GM18517 (cell line): ENCODE measurements at regions not wholly inside any gene's neighbourhood (a gene's known extent, or its start where the extent isn't known, plus 50 kb on each side); places are given as distances from the start of the nearest gene placed in this dataset.
"Not testable (repeated sequence)": the region's sequence is repeated elsewhere in the genome, so short reads cannot be mapped to it uniquely, and the experiment has no call there.

Source experiments
- ATAC-seq: cut with Tn5 transposase; IDR thresholded peaks from one replicate; pipeline ENCODE4 v1.9.1; 2021; ENCODE audit warnings: mild to moderate bottlenecking, moderate library complexity; ENCODE audit not compliant: unreplicated experiment

DNA sequence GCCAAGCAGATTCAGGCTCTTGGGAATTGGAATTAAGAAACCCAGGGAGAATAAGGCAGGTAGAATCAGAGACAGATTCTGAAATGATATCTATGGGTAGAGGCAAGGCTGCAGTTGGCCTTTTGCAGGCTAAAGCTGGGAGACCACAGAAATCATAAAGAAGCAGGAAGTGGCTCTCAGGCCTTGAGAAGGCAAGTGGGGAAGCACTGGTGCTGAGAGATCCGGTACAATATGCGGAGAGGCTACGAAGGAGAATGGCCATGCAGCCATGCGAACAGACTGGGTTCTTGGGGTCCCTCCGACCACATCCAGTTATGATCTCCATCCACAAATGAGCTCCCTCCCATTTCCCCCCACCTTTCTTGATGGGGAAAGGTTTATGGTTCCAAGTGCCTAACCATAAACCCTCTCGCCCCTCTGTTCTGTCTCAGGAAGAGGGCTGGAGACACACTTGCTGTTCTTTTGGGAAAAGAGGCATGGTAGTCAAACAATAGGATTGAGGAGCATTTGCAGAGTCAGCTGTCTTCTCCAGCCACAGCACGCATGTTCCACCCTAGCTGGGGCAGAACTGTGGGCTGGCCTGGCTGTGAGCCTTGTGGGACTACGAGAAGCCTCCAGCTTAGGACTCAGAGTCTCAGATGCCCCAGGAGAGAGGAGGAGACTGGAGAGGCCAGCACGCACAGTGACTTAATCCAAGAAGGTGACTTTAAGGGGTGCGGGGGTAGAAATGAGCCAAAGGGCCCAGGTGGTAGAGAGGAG lies 99.6 kb downstream of the RPLP1 start:
- no peak for ATAC-seq

DNA sequence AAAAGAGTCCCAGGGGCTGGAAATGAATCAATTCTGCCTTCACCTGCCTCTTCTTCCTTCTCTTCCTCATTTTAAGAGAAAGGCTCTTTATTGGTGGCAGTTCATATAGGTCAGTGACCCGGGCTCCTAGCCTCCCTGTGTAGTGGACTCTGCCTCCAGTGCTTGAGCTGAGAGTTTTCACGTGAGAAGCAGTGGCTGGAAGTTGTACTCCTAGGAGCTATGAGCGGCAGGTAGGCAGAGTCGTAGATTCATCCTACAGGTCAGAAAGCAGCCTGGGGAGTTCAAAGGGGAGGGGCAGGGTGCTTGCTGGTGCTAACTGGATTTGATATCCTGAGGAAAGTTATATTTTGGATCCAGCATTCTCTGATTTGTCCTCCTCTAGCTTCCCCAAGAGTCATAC lies 101.1 kb downstream of the RPLP1 start:
- no peak for ATAC-seq

DNA sequence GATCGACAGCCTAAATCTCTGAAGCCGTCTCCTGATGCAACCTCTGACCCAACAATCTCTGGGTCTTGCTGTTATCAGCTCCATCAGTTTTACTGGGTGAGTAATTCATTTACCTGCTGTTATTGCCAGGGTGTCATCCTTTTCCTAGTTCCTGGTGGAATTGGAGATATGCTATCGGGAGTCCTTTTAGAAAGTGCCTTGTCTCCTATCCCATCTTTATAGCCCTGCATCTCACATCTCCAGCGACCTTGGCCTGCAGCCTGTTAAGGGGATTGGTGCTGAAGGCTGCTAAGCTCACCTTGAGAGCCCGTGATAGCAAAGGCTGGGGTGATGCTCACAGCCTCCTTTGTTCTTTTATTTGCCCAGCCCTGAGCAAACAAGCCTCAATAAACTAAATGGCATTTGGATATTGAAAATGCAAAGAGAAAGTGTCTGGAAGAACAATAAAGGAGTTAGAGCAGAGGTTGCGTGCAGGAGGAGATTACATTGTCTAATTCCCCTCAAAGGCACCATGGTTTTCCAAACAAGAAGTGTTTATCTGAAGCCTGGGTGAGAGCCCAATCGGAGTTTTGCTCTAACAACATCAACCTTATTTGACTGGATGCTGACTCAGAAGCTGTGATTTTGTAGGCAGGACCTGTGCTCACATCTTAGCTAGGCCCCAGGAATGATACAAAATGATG lies 101.8 kb downstream of the RPLP1 start:
- no peak for ATAC-seq

DNA sequence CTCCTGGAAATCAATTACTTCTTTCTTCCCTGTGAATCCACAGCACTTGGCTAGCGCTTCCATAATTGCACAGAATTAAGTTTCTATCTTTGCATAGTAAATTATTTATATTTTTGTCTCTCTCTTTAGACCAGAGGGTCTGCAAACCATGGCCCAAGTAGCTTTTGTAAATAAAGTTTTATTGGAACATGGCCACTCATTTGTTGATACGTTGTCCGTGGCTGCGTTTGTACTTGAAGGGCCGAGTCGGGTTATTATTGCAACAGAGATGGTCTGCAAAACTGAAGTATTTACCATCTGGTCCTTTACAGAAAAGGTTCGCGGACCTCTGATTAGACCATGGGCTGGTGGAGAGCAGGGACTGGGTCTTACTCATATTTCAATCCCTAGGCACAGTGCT lies 102.5 kb downstream of the RPLP1 start:
- ATAC-seq, result no peak

DNA sequence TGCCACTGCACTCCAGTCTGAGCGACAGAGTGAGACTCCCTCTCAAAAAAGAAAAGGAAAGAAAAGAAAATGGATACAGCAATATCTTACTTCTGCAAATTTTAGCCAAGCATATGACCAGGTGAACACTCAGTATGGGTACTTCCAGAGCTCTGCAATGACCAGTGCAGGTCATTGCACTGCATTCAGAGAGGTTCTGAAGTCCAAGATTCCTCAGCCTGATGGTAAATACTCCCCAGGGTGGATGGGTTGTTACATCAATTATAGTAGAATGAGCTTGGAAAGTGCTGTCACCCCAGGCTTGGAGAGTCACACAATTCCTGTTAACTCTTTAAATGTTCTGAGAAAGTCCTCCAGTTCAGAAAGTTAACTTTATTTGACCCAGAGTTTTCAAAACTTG lies 103.7 kb downstream of the RPLP1 start:
- ATAC-seq, result no peak

DNA sequence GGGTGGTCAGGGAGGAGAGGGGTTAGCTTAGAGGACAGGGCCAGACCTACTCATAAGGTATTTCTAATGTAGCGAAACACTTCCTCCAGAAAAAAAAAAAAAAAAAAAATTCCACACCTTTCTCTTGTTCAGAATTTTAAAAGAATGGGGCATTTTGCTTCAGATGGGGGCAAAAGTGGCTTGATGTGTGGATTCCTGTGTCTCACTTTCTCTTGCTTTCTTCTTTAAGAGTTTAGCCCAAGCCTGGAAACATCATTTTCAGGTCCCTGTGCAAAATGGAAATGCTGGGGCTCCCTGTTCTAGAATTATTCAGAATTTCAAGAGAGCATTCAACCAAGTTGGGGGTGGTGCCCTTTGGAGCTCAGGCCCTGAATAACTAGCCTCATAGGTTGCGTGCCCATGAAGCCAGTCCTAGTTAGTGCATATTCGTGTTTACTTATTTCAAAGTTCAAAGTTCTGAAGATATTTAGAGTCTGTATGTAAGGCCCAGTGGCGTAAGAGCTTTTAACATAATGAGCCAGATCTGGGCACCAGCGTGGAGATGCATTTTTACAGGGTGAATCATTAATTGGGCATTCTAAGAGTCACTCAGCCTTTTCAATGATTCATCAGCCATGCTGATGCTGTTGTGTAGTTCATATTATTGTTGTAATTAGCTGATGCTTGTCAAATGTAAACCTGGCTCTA lies 104.5 kb downstream of the RPLP1 start:
- no peak for ATAC-seq

DNA sequence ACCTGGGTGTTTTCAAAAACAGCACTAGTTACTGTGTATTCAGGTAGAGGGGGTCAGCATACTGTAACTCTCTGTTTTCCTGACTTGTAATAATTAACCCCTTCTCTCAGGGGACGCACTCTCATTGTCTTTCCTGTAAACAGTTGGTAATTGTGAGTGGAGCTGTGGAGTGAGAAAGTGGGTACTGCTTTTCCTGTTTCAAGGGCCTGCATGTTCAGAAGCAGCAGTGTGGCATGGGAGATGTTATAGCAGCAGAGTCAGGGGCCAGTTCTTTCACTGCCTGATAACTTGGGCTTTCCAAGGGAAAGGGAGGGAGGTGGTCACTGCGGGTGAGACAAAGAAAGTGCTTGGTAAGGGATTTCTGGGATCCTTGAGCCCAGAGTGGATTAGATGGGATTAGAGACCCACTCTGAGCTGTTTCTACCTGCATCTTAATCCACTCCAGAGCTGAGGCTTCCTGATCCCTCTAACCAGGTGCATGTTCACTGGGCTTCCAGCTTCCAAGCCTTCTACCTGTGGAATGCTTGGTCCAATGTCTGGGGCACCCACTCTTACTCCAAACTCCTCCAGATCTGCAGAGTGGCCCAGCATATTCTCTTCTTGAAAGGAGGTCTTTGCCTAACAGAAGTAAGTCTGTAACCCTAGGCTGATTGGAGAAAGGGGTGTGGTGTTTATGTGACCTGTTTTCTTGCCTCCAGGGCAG lies 105.2 kb downstream of the RPLP1 start:
- no peak for ATAC-seq

DNA sequence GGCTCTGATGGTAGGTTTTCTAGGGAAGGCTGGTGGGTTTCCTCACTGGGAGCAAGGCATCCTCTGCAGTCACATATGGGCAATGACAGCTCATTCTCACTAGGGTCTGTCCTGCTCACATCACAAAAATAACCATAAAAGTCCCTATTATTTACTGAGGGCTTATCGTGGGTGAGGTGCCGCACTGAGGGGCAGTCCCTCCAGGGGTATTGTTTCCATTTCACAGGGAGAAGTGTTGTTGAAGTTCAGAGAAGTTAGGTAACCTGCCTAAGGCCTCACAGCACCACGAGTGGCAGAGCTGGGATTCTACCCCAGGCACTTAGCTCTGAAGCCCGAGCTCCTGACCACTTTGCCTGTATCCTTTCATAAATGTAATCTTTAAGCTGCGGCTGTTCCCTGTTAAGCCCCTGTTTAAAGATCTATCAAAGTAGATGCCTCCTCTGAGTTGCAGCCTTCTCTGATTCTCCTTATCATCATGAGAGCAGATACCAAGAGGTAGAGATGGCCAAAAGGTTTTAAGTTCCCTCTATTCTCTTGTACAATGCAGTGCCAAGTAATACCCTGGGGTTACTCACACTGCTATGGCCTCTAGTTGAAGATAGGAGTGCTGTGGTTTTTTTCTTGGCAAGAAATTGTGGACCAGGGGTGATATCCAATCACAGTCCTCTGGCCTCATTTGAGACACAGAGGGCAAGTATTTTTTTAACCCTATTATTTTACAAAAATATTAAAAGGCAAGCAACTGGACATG lies 107.0 kb downstream of the RPLP1 start:
- ATAC-seq, result no peak

DNA sequence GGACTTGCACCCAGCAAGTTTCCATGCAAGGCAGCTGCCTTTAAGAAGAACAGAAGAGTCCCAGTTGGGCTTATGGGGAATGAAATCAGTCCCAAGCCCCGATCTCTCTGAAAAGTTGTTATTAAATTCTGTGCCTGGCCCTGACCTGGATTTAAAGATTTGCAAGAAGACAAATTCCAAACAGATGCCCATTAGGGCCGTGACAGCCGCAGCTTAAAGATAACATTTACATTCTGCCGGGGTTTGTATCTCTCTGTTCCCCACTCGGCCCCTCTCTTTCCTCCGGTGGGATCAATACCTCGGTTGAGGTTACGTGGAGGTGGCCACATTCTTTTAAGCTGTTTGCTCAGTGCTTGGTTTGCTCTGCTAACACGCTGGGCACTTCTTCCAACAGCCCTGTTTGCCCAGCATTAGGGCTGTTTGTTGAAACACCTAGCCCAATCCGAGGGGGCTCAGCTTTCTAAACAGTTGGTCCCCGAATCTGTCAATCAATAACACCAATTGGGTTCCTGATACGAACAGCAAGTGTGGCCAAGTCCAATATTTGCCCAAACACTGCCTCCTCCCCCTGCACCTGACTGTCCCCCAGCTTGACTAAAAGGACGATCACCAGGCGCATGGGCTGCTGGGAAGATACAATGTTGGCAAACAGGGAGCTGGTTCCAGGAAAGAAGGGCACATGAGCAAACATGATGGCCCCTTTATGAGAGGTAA lies 108.6 kb downstream of the RPLP1 start:
- ATAC-seq, result no peak

DNA sequence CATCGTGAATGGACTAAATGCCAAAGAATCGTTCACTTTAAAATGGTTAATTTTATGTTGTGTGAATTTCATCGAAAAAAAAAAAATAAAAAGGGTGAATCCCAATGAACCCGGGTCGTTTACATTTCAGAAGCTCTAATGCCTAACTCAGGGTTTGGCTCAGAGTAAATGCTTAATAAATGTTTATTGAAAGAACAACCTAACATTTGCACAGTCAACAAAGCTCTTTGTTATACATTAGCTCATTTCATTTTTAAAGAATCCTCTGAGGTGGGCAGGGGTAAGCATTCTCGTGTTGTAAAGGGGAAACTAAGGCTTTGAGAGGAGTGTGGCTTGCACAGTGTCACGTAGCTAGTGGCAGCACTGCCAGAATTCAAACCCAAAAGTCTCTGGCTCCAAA lies 109.5 kb downstream of the RPLP1 start:
- ATAC-seq, result no peak

DNA sequence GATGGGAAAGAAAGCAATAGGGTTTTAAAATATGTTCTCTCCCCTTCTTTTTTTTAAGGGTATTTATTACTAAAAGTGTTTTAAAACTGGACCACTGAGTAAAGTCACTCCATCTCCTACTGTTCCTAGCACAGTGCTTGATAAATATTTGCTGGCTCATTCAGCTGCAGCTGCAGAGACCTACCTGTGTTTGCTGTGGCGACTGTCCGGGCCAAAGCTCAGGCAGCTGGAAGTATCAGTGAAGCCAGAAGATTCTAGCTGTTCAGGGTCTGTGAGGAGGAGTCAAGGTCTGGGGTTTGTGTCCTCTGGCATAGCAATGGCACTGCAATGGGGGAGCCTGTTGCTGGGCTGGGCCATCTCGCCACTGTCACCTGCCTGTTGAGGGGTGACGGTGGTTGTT lies 109.9 kb downstream of the RPLP1 start:
- no peak for ATAC-seq

DNA sequence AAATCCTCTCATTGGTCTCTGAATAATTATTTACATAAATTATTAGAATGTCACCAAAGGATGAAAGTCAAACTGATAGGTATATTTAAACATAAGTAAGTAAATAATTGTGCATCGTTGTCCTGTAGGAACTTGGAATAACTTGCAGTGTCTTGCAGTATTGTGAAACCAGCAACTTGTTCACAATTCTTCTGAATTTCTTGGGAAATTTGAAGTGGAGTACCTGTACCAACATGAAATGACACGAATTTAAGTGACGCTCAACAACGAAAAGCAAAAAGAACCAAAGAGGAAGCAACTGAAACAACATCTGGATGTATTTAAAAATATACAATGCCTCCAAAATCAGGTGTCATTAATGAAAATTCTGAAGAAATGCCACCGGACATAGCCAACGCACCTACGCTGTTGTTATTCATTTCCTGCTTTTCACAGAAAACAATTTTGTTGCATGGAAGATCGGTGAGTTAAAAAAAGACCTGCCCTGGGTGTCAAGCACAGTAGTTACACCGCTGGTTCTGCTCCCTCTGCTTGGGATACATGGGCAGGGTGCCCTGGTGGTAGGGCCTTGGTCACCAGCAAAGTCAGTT lies 112.5 kb downstream of the RPLP1 start:
- ATAC-seq, result no peak

DNA sequence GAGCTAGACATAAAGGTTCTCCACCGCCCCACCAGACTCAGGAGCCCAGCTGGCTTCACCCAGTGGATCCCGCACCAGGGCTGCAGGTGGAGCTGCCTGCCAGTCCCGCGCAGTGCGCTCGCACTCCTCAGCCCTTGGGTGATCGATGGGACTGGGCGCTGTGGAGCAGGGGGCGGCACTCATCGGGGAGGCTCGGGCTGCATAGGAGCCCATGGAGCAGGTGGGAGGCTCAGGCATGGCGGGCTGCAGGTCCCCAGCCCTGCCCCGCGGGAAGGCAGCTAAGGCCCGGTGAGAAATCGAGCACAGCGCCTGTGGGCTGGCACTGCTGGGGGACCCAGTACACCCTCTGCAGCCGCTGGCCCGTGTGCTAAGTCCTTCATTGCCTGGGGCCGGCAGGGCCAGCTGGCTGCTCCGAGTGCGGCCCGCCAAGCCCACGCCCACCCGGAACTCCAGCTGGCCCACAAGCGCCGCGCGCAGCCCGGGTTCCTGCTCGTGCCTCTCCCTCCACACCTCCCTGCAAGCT lies 114.7 kb downstream of the RPLP1 start:
- not testable (repeated sequence) for ATAC-seq

DNA sequence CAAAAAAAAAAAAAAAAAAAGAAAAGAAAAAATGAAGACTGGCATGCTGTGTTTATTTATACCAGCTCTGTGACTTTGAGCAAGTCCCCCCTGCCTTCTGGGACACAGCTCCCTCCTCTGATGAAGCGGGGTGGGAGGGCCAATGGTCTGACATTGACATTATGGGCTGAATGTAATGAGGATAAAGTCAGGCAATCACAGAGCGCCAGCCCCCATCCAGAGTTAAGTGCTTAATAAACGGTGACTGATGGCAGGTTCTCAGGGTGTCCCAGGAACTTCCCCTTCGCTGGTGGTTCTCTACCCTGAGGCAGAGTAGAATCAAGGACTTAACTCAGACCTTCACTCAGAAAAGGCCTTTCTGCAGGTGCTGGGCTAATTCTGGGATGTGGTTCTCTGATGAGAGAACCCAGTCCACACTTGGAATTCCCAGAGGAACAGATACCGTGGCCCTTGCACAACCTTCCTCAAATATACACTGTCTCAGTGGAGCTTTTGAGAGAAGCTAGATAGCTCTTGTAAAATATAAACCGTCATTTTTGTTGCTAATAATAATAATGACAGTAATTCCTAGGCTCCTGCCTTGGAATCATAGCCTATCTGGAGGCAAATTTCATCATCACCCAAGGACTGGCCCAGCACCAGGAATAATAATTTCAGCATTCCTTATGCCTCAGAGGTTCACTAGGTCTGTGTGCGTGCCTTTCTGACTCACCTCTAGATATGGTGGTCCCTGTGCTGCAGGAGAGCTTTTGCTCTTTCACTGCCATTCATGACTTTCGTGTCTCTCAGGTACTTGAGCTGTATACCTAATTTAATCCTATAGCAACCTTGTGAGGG lies 115.8 kb downstream of the RPLP1 start:
- ATAC-seq, result no peak

DNA sequence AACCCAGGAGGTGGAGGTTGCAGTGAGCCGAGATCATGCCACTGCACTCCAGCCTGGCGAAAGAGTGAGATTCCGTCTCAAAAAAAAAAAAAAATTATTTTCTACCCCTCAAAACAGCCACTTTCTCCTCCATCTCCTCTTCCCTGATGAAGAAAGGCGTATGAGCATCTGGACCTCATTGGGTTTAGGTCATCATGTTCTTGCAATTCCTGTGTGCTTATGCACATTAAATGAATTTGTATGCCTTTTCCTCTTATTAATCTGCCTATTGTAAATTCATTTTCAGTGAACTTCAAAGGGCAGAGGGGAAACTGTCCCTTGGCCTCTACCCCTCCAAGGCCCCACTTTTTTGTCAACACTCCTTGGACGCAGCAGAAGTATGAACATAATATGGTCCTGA lies 117.8 kb downstream of the RPLP1 start:
- no peak for ATAC-seq

DNA sequence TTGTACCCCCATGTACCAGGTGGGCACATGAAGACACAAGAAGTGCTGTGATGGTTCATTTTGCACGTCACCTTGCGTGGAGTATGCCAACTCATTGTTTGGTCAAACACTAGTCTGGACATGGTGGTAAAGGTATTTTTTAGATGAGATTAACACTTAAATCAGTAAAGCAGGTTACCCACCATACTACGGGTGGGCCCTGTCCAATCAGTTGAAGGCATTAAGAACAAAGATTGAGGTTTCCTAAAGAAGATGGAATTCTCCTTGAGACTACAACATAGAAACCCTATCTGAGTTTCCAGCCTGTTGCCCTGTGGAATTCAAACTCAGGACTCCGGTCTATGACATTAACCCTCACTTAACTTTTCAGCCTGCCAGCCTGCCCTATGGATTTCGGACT lies 118.4 kb downstream of the RPLP1 start:
- no peak for ATAC-seq

DNA sequence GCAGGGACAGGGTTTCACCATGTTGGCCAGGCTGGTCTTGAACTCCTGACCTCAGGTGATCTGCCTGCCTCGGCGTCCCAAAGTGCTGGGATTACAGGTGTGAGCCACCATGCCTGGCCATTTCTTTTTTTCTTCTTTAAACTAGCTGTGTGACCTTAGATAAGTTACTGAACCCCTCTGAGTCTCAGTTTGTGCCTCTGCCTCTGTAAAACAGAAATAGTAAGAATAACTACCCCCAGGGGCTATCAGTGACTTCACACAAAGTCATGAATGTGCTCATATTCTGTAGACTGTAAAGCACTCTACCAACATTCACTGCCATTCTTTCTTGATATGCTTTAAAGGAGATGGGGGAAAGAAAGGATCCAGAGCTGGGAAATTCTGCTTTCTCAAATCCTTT lies 120.7 kb downstream of the RPLP1 start:
- not testable (repeated sequence) for ATAC-seq

DNA sequence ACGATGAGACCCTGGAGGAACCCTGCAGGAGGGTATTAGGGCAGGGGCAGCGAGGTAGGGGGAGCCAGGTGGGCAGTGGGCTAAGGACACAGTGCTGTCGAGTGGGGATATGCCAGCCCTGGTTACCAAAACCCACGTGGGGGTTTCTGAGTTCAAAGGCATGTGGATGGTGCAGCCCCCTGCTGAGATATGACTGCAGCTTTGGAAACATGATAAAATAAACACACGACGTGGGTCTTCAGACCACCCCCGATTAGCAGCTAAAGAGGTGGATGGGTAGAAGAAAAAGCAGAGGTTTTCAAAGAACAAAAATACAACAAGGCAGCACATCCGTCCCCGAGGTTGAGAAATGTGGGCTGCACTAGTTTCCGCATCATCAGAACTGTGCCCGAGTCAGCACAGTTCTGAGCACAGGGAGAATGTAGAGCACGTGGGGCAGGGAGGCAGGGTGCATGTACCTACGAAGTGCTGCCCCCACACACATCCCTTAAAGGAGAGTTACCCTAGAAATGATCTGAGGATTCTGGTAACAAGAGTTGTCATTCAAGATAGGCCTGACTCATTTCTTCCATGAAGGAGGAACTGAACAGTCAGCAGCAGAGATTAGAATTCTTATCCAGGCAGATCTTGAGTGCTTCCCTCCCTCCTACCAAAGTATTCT lies 121.3 kb downstream of the RPLP1 start:
- no peak for ATAC-seq
